OCI-M2 (cell line): ENCODE measurements at regions not wholly inside any gene's neighbourhood (a gene's known extent, or its start where the extent isn't known, plus 50 kb on each side); places are given as distances from the start of the nearest gene placed in this dataset.

Experiments
- DNase-seq: peaks from one replicate; lab custom pipeline; 2025; ENCODE audit not compliant: unreplicated experiment; lab: John Stamatoyannopoulos, UW

DNA sequence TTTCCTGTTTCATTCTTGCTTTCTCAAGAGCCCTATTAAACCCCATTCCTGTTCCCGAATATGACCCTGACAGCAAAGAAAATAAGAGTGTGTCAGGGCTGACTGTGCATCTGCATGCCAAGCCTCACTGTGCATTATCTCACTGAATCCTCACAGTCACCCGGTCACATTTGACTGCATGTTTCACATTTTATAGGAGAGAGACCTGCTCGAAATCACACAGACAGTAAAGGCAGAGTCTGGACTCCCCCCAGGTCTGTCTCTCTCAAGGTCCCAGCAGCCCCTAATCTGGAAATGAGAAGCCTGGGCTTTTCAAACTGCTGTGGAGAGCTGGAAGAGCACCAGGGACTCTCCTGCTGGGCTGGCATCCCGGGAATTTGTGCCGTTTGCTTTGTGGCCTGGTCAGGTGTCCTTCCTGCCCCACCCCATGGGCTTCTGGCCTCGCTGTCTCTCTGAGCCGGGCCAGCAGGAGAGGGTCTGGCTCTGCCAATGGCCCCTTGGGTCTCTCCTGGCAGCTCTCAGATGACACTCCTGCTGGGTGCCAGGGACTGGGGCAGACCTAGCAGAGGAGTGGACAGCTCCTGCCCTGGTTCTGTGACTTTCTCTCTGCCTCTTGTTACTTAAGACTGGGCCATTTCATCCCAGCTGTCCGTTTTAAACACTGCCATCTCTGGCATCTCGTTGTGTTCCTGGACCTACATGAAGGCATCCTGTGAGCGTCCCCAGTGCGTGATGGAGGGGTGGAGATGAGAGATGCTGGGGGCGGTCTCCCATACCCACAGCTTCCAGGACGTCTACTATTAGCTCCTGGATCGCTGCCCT is 173.6 kb downstream of the ARHGAP12 start:
- no peak for DNase-seq

DNA sequence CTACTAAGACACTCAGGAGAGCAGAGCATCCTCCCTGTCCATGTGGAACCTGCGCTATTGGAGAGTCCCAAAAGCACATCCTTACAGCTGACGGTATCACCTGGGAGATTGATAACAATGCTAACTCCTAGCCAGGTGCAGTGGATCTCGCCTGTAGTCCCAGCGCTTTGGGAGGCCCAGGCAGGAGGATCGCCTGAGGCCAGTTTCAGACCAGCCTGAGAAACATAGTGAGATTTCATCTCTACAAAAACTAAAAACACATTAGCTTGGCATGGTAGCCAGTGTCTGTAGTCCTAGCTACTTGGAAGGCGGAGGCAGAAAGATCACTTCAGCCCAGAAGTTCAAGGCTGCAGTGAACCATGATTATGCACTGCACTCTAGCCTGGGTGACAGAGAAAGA is 174.9 kb downstream of the ARHGAP12 start:
- no peak for DNase-seq

DNA sequence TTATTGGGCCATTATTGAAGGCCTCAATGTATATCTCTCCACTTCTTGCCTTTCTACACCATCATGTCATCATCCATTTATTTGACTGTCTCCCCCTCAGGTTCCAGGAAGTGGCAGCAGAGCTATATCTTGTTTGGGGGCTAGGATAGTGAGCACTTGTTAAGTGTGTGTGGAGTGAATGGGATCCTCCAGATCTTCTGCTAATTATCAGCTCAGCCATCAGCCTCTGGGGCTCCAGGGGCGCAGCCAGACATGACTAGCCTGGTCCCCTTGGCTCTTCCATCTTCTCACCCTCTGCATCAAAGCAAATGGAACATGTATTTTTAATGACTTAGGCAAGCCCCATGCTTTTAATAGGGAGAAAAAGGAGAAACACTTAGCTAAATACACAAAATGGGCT is 176.5 kb downstream of the ARHGAP12 start:
- no peak for DNase-seq

DNA sequence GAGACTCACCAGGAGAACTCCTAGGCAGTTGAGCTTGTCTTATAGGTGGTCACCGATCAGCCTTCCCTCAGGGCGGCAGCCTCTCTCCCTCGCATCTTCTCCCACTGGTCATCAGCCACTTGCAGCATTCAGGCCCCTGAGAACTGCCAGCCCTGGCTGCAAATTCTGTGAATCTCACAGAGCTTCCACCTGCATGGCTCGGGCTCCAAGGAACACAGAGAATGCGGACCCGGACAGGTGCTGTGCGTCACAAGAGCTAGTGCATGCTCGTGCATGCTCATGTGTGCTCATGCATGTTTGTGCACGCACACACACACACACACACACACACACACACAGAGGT is 176.9 kb downstream of the ARHGAP12 start:
- no peak for DNase-seq

DNA sequence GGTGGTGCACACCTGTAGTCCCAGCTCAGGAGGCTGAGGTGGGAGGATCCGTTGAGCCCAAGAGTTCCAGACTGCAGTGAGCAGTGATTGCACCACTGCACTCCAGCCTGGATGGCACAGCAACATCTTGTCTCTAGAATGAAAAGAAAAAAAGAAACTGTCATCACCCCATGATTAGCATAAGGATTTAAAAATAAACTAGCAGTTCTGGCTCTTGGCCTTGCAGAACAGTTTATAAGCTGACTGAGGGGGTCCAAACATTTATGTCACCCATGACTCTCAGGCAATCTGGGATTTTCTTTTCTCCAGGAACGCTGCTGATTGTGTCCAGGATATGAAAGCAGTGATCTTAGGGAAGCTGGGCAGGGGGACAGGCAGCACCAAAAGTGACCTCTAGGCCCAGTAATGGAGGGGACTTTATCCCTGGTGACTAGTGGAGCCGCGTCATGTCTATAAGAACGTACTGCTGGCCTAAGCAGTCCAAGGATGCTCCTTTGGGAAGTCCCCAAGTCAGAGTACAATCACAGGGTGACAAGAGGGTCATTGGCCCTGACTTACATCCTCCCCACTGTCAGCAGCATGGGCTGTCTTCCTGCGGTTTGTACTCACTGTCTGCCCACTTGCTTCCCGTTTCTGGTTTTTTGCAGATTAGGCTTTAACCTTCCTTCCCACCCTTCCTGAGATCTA is 177.4 kb downstream of the ARHGAP12 start:
- no peak for DNase-seq

DNA sequence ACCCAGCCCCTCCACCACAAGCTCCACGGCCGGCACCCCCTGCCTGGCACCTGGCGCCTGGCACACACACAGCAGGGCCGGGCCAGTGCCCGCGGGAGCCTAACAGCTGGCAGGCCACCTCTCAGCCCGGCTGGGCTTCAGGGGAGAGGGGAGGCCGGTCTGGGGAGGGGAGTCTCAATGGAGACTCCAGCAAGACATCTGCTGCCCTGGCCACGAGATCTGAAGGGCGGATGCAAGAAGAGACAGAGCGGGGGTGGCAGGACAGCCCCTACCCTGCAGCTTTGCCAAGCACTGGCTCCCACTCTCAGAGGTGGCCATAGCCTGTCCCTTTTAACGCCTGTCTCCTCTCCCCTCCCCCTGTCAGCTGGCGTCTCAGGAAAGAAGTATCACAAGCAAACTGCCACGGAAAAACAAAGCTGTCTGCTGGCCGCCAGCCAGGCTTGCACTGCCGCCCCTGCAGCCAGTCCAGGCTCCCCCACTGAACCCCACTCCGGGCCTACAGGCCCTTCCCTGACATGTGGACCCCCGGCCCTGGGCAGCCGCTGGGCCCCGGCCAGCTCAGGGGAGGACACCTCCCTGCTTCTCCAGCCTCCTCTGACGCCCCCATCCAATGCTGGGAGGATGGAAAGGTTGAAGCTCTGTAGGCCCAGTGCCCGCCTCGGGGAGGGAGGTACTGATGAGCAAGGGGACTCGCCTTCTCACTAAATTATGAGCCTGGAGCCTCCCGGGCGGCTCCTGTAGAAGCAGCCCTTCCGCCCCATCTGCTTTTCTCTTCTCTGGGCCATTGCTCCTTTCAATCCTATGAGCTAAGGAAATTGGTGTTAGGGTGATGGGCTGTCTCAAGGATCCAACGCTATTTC is 178.4 kb downstream of the ARHGAP12 start:
- DNase-seq: no peak

DNA sequence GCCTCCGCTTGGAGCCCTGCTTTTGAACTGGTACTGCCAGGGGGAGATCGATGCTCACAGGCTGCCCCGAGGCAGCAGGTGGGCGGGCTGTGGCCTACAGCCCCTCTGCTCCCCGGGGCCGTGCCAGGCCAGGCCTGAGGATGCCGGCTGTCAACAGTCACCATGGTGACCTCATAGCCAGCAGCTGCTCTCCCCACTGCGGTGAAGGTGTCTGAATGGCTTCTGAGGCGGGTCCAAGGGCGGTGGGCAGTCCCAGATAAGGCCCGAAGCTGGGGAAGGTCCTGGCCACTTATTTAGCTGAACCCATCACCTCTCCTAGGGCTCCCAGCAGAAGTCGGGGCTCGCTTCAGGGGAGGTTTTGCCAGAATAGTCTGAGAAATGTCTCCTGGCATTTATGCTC is 179.3 kb downstream of the ARHGAP12 start:
- DNase-seq: no peak

DNA sequence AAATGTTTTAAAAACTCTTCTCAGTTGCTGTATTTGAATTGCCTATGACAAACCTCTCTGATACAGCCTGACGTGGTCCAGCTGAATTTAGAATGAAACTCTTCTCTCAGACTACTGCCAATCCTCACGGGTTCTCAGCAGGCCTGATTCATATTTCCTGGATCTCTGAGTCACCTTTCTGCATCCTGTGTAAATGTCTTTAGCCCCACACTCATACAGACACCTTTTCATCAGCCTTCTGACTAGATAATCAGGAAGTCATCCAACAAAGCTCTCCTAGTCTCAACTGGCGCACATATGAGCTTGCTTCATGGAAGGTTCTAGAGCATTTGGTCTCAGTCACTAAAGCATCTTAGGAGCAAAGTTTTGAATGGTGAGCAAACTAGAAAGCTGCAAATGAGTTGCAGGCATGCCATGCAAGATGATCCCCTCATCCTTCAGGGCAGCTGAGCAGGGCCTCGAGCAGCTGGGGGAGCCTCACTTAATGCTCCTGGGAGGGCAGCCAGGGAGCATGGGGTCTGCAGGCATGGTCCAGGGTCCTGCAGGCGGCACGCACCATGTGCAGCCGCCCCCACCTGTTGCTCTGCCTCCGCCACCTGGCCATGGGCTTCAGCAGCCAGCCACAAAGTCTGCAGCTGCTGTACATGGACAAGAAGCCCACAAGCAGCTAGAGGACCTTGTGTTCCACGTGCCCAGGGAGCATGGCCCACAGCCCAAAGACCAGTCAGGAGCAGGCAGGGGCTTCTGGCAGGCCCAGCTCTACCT is 182.8 kb downstream of the ARHGAP12 start:
- DNase-seq: no peak

DNA sequence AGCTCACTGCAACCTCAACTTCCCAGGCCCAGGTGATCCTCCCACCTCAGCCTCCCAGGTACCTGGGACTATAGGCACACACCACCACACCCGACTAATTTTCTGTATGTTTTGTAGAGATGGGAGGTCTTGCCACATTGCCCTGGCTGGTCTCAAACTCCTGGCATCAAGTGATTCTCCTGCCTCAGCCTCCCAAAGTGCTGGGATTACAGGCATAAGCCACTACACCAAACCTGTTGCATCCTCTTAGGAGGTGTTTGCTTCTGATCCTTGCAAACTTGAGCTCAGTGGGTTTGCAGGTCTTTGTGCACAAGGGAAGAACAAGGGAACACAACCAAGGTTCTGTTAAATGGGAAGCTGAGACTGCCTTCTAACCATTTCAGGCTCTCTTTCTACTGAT is 184.6 kb downstream of the ARHGAP12 start:
- no peak for DNase-seq

DNA sequence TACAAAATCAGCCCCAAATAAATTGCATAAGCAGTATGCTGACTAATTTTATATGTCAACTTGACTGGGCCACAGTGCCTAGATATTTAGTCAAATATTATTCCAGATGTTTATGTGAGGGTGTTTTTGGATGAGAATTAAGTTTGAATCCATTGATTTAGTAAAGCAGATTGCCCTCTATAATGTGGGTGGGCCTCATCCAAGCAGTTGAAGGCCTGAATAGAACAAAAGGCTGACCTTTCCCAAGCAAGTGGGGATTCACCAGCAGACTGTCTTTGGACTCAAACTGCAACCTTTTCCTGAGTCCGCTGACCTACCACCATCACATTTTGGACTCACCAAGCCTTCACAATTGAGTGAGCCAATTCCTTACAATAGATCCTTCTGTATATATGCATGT is 186.4 kb downstream of the ARHGAP12 start:
- no peak for DNase-seq

DNA sequence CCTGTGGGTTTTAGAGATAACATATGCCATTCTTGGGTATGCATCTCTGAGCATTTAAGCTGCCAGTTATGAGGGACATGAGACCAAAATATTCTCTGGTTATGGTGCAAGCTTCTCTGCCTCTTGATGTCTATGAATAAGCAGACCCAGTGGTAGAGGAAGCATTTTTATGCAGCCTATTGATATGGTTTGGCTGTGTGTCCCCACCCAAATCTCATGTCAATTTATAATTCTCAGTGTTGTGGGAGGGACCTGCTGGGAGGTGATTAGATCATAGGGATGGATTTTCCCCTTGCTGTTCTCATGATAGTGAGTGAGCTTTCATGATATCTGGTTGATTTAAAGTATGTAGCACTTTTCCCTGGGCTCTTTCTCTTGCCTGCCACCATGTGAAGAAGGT is 187.2 kb downstream of the ARHGAP12 start:
- no peak for DNase-seq

DNA sequence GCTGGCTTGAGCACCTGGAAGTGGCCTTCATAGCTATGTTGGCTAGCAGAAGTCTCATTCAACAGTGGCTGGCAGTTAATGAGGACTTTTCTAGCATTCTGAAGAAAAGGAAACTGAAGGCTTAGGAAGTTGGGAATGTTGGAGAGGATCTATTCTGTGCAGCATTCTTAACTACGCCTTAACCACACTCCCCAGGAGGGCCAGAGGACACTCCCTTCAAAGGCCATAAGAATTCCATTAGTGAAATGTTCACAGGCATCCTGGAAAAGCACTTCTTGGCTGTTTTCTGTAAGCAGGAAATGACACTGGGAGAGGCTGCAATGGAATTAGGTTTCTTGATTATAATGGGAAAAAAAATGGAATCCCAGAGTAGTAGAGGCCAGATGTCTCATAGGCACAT is 188.9 kb downstream of the ARHGAP12 start:
- no peak for DNase-seq

DNA sequence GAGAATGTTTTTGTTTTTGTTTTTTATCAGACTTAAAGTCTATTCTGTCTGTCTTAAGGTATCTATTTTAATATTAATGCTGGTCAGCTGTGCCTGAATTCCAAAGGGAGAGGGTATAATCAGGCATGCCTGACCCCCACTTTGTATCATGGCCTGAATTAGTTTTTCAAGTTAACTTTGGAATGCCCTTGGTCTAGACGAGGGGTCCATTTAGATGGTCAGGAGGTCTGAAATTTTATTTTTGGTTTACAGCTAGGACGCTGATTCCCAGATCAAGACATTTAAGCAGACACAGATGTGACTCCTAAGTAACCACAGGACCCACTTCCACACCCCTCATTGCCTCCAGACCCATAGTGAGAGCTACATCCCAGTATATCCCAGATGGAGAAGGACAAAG is 189.5 kb downstream of the ARHGAP12 start:
- no peak for DNase-seq

DNA sequence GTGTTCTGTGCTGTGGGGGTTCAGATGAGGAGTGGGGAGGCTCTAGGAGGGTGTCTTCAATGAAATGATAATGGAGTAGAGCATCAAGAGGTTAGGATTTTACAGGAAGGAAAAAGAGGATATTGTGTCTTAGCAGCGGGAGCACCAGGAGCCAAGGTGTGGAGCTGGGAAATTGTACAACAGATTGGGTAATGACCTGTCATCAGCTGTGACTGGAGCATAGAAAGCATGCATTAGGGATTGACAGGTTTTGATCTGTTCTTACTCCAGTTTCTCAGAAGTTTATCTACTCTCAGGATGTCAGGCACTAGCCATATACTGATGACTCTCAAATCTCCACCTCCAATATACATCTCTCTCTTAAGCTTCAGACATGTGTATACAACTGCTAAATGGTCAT is 196.9 kb downstream of the ARHGAP12 start:
- DNase-seq: no peak

DNA sequence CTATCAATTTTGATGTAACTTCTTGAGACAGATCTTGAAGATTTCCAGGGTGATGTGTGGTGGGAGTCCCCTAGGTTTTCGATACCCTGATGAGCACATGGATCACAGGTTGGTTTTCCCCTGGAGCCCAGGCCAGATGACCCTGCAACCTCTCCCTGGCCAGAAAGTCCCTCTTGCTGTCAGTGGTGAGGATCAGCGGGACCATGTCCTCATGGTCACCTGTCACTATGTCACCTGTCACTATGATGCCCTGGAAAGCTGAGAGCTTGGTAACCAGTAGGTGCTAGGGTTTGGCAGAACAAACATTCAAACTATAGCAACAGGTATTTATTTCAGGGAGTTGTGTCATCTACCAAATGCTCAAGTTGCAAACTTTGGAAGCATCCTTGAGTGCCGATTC is 197.9 kb downstream of the ARHGAP12 start:
- DNase-seq: no peak

DNA sequence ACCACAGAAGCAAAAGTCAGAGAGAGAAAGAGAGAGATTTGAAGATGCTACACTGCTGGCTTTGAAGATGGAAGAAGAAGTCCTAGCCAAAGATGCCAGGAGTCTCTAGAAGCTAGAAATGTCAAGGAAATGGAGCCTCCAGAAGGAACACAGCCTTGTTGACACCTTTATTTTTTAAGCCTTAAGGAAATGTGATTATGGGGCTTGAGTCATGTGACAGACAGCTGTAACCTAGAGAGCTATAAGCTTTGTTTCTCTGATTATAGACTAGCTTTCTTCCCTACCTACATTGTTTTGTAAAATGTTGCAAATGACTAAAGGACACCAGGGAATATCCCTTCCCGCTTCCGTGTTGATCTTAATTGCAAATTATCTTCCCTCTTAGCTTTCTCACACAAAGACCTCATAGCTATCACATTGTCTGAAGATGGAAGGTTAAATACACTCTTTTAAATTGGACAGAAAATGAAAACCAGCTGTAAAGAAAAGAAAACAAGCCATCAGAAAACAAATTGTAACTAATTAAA is 199.9 kb downstream of the ARHGAP12 start:
- DNase-seq: no peak

DNA sequence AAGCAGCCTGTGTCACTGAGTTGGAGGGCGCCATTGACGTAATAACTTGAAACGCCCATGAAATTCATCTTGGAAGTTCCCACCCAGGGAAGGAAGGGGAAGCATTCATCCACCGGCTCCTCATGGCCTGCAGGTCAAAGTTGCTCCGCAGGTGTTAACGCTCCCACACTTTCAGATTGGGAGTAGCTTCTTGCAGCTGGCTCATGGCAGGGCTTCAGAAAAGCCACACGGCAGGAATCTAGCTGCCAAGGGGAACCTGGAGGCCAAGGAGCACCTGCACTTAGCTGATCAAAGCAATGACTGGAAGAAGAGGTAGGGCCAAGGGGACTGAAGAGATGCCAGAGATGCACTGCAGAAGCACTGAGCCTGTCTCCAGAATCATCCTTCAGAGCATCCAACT is 203.2 kb downstream of the ARHGAP12 start:
- DNase-seq: no peak

DNA sequence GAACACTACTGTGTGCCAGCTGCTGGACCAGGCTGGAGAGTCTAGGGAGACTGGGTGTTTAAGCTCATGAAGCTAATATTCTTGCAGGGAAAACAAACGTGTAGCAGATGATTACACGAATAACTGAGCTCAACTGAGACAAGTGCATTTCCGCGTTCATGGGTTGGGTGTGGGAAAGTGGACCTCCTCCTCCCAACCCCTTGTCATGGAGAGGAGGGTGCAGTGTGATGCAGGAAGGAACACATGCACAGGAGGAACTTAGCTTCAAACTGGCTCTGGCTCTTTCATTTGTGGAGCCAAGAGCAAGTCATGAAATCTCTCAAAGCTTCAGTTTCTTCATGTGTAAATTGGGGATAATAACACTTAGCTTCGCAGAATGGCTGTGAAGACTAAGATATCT is 204.3 kb downstream of the ARHGAP12 start:
- no peak for DNase-seq

DNA sequence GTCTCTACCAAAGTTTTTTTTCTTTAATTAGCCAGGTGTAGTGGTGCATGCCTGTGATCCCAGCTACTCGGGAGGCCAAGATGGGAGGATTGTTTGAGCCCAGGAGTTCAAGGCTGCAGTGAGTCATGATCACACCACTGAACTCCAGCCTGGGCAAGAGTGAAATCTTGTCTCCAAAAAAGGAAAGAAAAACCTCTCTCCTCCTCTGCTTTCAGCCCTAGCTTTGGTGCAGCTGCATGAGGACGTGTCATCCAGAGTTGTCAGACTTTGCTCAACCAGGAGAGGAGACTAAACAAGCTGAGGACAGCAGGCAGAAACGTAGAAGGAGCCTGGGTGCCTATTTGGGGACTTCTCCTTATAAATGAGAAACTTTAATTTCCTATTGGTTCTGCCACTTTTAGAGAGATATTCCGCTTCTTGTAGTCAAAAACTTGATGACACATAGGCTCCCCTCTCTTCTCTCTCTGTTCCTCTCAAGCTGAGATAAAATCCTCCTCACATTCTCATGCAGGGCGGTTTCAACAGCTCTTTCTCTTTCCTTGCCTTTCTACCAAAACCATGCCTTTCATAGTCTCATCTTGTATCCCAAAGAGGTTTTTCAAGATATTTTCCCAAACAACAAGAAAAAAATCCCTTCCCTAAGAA is 205.4 kb downstream of the ARHGAP12 start:
- DNase-seq: no peak

DNA sequence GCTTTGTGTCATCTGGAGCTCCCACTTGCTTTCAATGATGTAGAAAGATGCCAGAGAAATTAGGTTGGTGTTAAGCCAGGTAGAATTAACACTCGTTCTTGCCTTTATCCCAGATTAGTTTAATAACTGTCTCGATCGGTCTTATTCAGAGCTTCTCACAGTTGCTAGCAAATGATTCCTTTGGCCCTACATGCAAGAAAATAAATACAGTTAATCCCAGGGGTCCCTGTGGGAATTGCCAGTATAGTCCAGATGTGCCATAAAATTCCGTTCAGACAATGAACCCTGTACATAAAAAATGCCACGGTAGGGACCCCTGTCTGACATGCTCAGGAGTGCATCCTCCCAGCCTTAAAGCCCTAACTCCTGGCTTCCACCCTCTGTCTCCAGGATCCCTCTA is 207.5 kb downstream of the ARHGAP12 start:
- no peak for DNase-seq
